ENCODE measurements at regions not wholly inside any gene's neighbourhood (a gene's known extent, or its start where the extent isn't known, plus 50 kb on each side); places are given as distances from the start of the nearest gene placed in this dataset.

DNA sequence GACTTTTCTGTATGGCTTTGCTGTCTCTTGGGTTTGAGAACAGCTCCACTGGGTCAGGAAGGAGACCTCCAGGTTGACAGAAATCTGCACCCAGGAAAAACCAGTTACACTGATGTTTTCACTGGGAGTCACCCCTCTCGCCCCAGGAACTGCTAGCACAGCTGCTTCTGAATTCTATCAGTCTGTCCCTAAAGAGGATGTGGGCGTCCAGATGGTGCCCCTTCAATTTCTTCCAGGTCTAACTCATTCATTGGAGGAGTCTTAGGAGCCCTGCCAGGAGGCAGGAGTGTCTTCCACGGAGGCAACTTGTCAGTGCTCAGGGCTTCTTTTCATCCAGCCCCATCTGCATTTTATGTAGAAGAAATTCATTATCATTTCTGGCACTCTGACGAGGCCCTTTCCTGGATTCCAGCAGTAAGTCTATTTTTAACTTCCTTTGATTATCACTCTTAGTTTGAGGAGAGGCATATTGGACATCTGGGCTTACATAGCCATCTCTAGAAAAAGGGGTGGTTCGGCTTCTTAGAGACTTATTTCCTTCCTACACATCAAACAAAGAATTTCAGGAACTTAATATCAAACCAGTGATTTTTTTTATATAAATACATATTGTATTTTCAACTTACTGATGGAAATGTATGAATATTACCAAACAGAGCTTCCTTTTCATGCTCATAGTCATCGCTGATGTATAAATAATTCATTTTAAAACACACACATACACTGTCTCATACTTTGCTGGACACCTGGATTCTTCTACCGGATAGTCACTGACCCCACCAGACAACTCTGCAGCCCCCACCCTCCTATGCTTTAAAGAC lies 148.8 kb downstream of the IRX2 start:
- Histone ChIP-seq H3K27me3 (ENCODE audit: control insufficient read depth, low read length) (no peaks in the 10 kb centered on the region), H3K9me2 (replicated peaks; ENCODE audit: control insufficient read depth, low read length) (no peaks in the 10 kb centered on the region), H3K4me1 (ENCODE audit: control insufficient read depth, low read length) (no peaks in the 10 kb centered on the region), H3K4me3 (ENCODE audit: low read length) (no peak overlapping the region), H3K27ac (ENCODE audit: low read depth, low read length) (no peak overlapping the region), H3F3A (ENCODE audit: control insufficient read depth, insufficient read depth) (no peaks in the 10 kb centered on the region), H3K36me3 (ENCODE audit: control insufficient read depth, low read length) (no peaks in the 10 kb centered on the region), H3K79me2 (ENCODE audit: control insufficient read depth, low read length) (no peaks in the 10 kb centered on the region), H4K20me1 (ENCODE audit: control insufficient read depth, insufficient read depth, low read depth, low read length) (no peaks in the 10 kb centered on the region), H3K4me2 (ENCODE audit: low read length) (no peak overlapping the region), H3K9me3 (ENCODE audit: control insufficient read depth, insufficient read depth, low read length) (no peaks in the 10 kb centered on the region; the same call in 1 of the 2 replicates)
- TF ChIP-seq, protein P1, sequence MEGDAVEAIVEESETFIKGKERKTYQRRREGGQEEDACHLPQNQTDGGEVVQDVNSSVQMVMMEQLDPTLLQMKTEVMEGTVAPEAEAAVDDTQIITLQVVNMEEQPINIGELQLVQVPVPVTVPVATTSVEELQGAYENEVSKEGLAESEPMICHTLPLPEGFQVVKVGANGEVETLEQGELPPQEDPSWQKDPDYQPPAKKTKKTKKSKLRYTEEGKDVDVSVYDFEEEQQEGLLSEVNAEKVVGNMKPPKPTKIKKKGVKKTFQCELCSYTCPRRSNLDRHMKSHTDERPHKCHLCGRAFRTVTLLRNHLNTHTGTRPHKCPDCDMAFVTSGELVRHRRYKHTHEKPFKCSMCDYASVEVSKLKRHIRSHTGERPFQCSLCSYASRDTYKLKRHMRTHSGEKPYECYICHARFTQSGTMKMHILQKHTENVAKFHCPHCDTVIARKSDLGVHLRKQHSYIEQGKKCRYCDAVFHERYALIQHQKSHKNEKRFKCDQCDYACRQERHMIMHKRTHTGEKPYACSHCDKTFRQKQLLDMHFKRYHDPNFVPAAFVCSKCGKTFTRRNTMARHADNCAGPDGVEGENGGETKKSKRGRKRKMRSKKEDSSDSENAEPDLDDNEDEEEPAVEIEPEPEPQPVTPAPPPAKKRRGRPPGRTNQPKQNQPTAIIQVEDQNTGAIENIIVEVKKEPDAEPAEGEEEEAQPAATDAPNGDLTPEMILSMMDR (IDR thresholded peaks at IDR 0.05; ENCODE audit: low read depth, low read length, poor library complexity, severe bottlenecking) = no peak
- no peak for TF ChIP-seq EZH2phosphoT487 (IDR thresholded peaks at IDR 0.05; ENCODE audit: borderline replicate concordance, low read length)

DNA sequence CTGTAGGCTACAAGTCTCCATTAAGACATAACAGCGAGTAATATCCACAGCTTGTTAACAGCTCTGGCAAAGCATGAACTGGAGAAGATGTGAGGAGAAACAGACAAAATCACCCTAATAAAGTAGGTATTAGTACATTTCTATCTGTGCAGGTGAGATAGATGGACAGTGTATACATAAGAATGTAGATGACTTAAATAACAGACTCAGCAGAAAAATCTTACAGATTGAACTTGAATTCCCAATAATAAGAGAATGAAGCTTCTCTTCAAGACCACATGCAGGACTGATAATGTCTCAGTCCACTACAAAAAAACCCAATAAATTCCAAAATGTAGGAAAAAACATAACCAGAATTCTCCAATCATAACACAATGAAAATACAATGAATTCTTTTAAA lies 153.0 kb downstream of the IRX2 start:
- Histone ChIP-seq H3K9me2 (replicated peaks; ENCODE audit: control insufficient read depth, low read length) (no peaks in the 10 kb centered on the region; the same call in 1 of the 2 replicates), H3K27ac (ENCODE audit: low read depth, low read length) (no peak overlapping the region), H3K4me3 (ENCODE audit: low read length) (no peak overlapping the region), H4K20me1 (ENCODE audit: control insufficient read depth, insufficient read depth, low read depth, low read length) (no peaks in the 10 kb centered on the region), H3K9me3 (ENCODE audit: control insufficient read depth, insufficient read depth, low read length) (no peaks in the 10 kb centered on the region; the same call in 1 of the 2 replicates), H3K4me2 (ENCODE audit: low read length) (no peak overlapping the region), H3K4me1 (ENCODE audit: control insufficient read depth, low read length) (no peaks in the 10 kb centered on the region), H3F3A (ENCODE audit: control insufficient read depth, insufficient read depth) (no peaks in the 10 kb centered on the region), H3K36me3 (ENCODE audit: control insufficient read depth, low read length) (no peaks in the 10 kb centered on the region), H3K27me3 (ENCODE audit: control insufficient read depth, low read length) (no peaks in the 10 kb centered on the region), H3K79me2 (ENCODE audit: control insufficient read depth, low read length) (no peaks in the 10 kb centered on the region)
- no peak for TF ChIP-seq EZH2phosphoT487 (IDR thresholded peaks at IDR 0.05; ENCODE audit: borderline replicate concordance, low read length)
- TF ChIP-seq, protein P1 (IDR thresholded peaks at IDR 0.05; ENCODE audit: low read depth, low read length, poor library complexity, severe bottlenecking) = no peak

DNA sequence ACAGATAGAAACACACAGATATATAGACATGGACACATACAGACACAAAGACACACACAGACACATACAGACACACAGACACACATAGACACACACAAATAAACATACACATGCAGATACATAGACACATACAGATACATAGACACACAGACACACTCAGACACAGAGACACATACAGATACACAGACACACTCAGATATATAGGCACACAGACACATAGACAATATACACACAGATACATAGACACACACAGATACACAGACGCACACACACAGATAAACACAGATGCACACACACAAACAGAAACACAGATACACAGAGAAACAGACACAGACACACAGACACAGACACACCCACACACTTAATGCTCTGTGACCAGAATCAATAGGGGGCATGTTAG lies 156.8 kb downstream of the IRX2 start:
- Histone ChIP-seq H3K9me2 (replicated peaks; ENCODE audit: control insufficient read depth, low read length) (no peaks in the 10 kb centered on the region; the same call in 1 of the 2 replicates), H3F3A (ENCODE audit: control insufficient read depth, insufficient read depth) (no peaks in the 10 kb centered on the region), H3K4me3 (ENCODE audit: low read length) (no peak overlapping the region), H3K36me3 (ENCODE audit: control insufficient read depth, low read length) (no peaks in the 10 kb centered on the region), H3K27ac (ENCODE audit: low read depth, low read length) (no peak overlapping the region), H3K79me2 (ENCODE audit: control insufficient read depth, low read length) (no peaks in the 10 kb centered on the region), H3K27me3 (ENCODE audit: control insufficient read depth, low read length) (no peaks in the 10 kb centered on the region), H3K4me1 (ENCODE audit: control insufficient read depth, low read length) (no peaks in the 10 kb centered on the region), H4K20me1 (ENCODE audit: control insufficient read depth, insufficient read depth, low read depth, low read length) (no peaks in the 10 kb centered on the region), H3K4me2 (ENCODE audit: low read length) (no peak overlapping the region), H3K9me3 (ENCODE audit: control insufficient read depth, insufficient read depth, low read length) (peaks cover 4% of the 10 kb centered on the region; the same call in 1 of the 2 replicates)
- TF ChIP-seq, protein P1 (IDR thresholded peaks at IDR 0.05; ENCODE audit: low read depth, low read length, poor library complexity, severe bottlenecking) = no peak
- no peak for TF ChIP-seq EZH2phosphoT487 (IDR thresholded peaks at IDR 0.05; ENCODE audit: borderline replicate concordance, low read length)

All from DOHH2 (cell line).